CD4-positive, CD25-positive, alpha-beta regulatory T cell (primary cell): ENCODE measurements at regions not wholly inside any gene's neighbourhood (a gene's known extent, or its start where the extent isn't known, plus 50 kb on each side); places are given as distances from the start of the nearest gene placed in this dataset.

Experiments
- ATAC-seq, 2 donors: fragments of 150-1000 bp; cut with Tn5 transposase; one replicate each; pipeline ENCODE4 v1.10.0; 2021; ENCODE audit warnings: low read depth in 2 of 2, moderate number of reproducible peaks in 2 of 2, moderate library complexity in 1 of 2
- DNase-seq, 3 donors: peaks; one replicate each; pipeline versions ENCODE4 v3.0.0 to v3.0.0-alpha.2; 2012 to 2022; ENCODE audit warnings: mixed read lengths in 1 of 3
- H3K27ac ChIP-seq: one replicate; pipeline ENCODE4 v1.7.0; 2013; ENCODE audit warnings: mild to moderate bottlenecking, low read length; ENCODE audit not compliant: insufficient read depth, poor library complexity, severe bottlenecking
- H3K27me3 ChIP-seq: one replicate; pipeline ENCODE4 v1.7.0; 2013; ENCODE audit warnings: low read length; ENCODE audit not compliant: control insufficient read depth, insufficient read depth
- H3K36me3 ChIP-seq: one replicate; pipeline ENCODE4 v1.7.0; 2013; ENCODE audit warnings: mild to moderate bottlenecking, low read length, moderate library complexity; ENCODE audit not compliant: control insufficient read depth, insufficient read depth
- H3K4me1 ChIP-seq: 2 replicates; pipeline ENCODE4 v1.7.0; 2013; ENCODE audit warnings: mild to moderate bottlenecking, low read length; ENCODE audit not compliant: insufficient read depth, control insufficient read depth, poor library complexity, severe bottlenecking
- H3K4me3 ChIP-seq: one replicate; pipeline ENCODE4 v1.7.0; 2013; ENCODE audit warnings: low read depth, mild to moderate bottlenecking, low read length, moderate library complexity
- H3K9me3 ChIP-seq, 2 experiments: 1 replicate in 1 of 2; 2 replicates in 1 of 2; pipeline ENCODE4 v1.7.0; 2013; ENCODE audit warnings: low read length in 2 of 2, mild to moderate bottlenecking in 1 of 2, moderate library complexity in 1 of 2; ENCODE audit not compliant: control insufficient read depth in 2 of 2
- H3K27ac Mint-ChIP-seq, 3 donors: one replicate each; pipeline ENCODE4 v1.8.0; 2020 to 2022; ENCODE audit warnings: mild to moderate bottlenecking in 3 of 3, mixed read lengths in 3 of 3, moderate library complexity in 2 of 3
- H3K27me3 Mint-ChIP-seq: one replicate; pipeline ENCODE4 v1.8.0; 2022; ENCODE audit warnings: mild to moderate bottlenecking, mixed read lengths
- H3K36me3 Mint-ChIP-seq: one replicate; pipeline ENCODE4 v1.8.0; 2020; ENCODE audit warnings: mixed read lengths
- H3K4me1 Mint-ChIP-seq, 4 donors: one replicate each; pipeline ENCODE4 v1.8.0; 2020 to 2022; ENCODE audit warnings: mixed read lengths in 4 of 4, mild to moderate bottlenecking in 1 of 4
- H3K4me3 Mint-ChIP-seq, 4 donors: one replicate each; pipeline ENCODE4 v1.8.0; 2020 to 2022; ENCODE audit warnings: mild to moderate bottlenecking in 4 of 4, mixed read lengths in 4 of 4, moderate library complexity in 3 of 4
- H3K9me3 Mint-ChIP-seq, 7 donors: one replicate each; pipeline ENCODE4 v1.8.0; 2020 to 2022; ENCODE audit warnings: mixed read lengths in 7 of 7, mild to moderate bottlenecking in 3 of 7, moderate library complexity in 2 of 7

DNA sequence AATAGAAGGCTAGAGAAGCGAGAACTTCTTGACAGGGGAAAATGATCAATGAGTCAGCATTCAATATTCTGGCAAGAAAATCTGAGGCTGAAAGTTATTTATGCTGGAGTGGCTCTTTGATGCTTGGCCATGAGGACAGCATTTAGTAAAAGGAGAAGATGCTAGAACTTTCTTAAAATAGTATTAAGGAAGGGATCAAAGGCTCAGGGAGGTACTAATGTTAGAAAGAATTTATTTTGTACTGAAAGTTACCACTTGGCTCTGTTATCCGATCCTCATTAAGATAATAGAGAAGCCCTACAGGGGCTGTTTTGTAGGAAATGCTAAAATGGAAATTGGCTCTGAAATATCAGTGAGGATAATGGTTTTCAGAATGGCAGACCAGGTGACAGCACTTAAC is 1774.6 kb upstream of the PCDH20 start:
- Mint-ChIP-seq H3K36me3 (no peaks in the 10 kb centered on the region), H3K4me3 (no peak overlapping the region), H3K4me1 (no peaks in the 10 kb centered on the region), H3K27me3 (no peaks in the 10 kb centered on the region), H3K9me3 (peaks cover 2 to 33% (median 7%) of the 10 kb centered on the region in 7 donors), H3K27ac (no peak overlapping the region)
- DNase-seq (no peak), ATAC-seq (no peak)
- no peak overlapping the region for H3K27ac ChIP-seq
- H3K9me3 ChIP-seq, result peaks cover 0 to 3% of the 10 kb centered on the region in 2 experiments
- H3K36me3 ChIP-seq, result no peaks in the 10 kb centered on the region
- no peaks in the 10 kb centered on the region for H3K27me3 ChIP-seq
- no peak overlapping the region for H3K4me3 ChIP-seq
- H3K4me1 ChIP-seq, result no peaks in the 10 kb centered on the region

DNA sequence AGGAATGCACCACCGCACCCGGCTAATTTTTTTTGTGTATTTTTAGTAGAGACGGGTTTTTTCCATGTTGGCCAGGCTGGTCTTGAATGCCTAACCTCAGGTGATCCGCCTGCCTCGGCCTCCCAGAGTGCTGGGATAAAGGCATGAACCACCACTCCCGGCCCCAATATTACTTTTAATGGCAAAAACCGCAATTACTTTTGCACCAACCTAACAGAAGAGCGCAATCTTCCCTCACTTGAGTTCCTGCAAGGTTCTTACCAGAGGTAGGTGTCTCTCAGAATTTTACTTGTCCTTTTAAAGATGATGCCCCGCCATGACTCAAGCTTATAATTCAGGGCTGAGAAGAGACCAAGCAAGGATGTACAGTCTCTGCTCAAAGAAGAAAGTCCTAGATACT is 1774.1 kb upstream of the PCDH20 start:
- H3K9me3 Mint-ChIP-seq, result peaks cover 0 to 33% (median 7%) of the 10 kb centered on the region in 7 donors
- no peaks in the 10 kb centered on the region for H3K4me1 ChIP-seq
- ATAC-seq, result no peak
- no peaks in the 10 kb centered on the region for H3K27me3 ChIP-seq
- no peaks in the 10 kb centered on the region for H3K36me3 Mint-ChIP-seq
- no peak for DNase-seq
- H3K9me3 ChIP-seq, result no peaks in the 10 kb centered on the region
- H3K27ac Mint-ChIP-seq, result no peak overlapping the region
- H3K4me1 Mint-ChIP-seq, result no peaks in the 10 kb centered on the region
- no peaks in the 10 kb centered on the region for H3K36me3 ChIP-seq
- no peak overlapping the region for H3K27ac ChIP-seq
- no peak overlapping the region for H3K4me3 ChIP-seq
- no peaks in the 10 kb centered on the region for H3K27me3 Mint-ChIP-seq
- H3K4me3 Mint-ChIP-seq, result no peak overlapping the region

DNA sequence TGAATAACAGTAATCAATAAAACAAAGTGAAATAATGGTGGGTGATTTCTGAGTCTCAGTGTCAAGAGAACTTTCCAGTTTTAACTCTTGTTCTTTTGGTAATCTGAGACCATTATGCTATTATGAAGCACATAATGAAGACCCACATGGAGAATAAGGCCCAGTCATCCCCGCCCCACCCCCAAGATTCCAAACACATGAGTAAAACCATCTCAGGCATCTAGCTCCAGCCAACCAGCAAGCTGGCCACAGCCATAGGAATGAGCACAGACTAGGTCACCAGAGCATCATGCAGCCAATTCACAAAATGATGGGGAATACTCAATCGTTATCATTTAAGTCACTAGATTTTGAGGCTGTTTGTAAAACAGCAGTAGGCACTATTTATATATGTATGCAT is 1769.0 kb upstream of the PCDH20 start:
- Histone ChIP-seq H3K27ac (no peak overlapping the region), H3K9me3 (no peaks in the 10 kb centered on the region), H3K36me3 (no peaks in the 10 kb centered on the region), H3K27me3 (no peaks in the 10 kb centered on the region), H3K4me1 (no peaks in the 10 kb centered on the region), H3K4me3 (no peak overlapping the region)
- ATAC-seq, result no peak
- Mint-ChIP-seq H3K9me3 (peaks cover 0 to 22% (median 6%) of the 10 kb centered on the region in 7 donors), H3K27me3 (no peaks in the 10 kb centered on the region), H3K4me3 (no peak overlapping the region), H3K36me3 (no peaks in the 10 kb centered on the region), H3K27ac (no peak overlapping the region), H3K4me1 (no peaks in the 10 kb centered on the region)
- no peak for DNase-seq

DNA sequence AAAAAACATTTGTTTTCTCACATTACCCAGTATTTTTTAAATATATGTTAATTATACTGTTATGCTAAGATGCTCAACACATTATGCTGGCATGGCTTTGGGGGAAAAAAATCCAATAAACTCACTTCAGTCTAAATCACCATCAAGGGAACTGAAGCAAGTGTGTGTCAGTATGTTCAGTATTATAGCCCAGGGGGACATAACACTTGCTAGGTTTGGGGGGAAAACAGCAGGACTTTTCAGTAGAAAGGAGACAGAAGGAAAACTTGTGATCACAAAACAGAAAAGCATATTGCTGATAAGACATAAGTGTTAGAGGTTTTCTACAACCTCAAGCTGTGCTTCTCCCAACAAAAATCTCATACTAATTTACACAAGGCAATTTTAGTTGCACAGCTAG is 1759.9 kb upstream of the PCDH20 start:
- Mint-ChIP-seq H3K36me3 (no peaks in the 10 kb centered on the region), H3K9me3 (peaks cover 7 to 27% (median 11%) of the 10 kb centered on the region in 7 donors), H3K4me1 (no peaks in the 10 kb centered on the region), H3K27ac (no peak overlapping the region), H3K27me3 (no peaks in the 10 kb centered on the region), H3K4me3 (no peak overlapping the region)
- Histone ChIP-seq H3K36me3 (no peaks in the 10 kb centered on the region), H3K27me3 (no peaks in the 10 kb centered on the region), H3K4me1 (no peaks in the 10 kb centered on the region), H3K9me3 (peaks cover 3 to 12% of the 10 kb centered on the region in 2 experiments), H3K27ac (no peak overlapping the region), H3K4me3 (no peak overlapping the region)
- ATAC-seq (no peak), DNase-seq (no peak)

DNA sequence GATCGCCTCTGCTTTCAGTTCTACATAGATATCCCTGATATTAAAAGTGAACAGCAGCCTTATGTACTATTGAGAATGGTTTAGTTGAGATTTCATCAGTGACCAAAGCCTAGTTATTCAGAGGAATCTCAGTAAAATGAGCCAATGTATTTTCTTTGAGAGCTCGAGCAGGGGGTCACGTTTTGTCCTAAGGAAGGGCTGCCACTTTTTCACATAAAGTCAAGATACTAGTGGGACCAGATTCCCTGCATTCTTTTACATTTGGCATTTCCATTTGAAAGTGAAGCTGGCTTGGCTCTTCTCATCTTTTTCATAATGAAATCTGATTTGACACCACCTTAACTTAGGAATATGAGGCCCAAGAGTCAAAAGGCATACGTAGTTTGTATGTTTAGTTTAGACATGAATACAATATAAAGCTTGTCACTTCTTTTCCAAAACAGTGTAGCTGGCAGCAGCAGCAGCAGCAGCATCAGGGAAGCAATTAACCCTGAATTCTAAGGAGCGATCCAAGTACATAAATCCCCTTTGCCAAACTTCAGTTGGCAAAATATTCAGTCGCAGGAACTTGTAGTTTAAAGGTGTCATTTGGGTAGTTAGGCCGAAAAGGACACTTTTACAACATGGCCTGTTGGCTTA is 1752.2 kb upstream of the PCDH20 start:
- Histone ChIP-seq H3K4me1 (no peaks in the 10 kb centered on the region), H3K9me3 (no peaks in the 10 kb centered on the region), H3K36me3 (no peaks in the 10 kb centered on the region), H3K27me3 (no peaks in the 10 kb centered on the region), H3K27ac (no peak overlapping the region), H3K4me3 (no peak overlapping the region)
- Mint-ChIP-seq H3K4me3 (no peak overlapping the region), H3K9me3 (peaks cover 0 to 19% (median 5%) of the 10 kb centered on the region in 7 donors), H3K4me1 (no peaks in the 10 kb centered on the region), H3K36me3 (no peaks in the 10 kb centered on the region), H3K27ac (no peak overlapping the region), H3K27me3 (no peaks in the 10 kb centered on the region)
- ATAC-seq (no peak), DNase-seq (no peak)

DNA sequence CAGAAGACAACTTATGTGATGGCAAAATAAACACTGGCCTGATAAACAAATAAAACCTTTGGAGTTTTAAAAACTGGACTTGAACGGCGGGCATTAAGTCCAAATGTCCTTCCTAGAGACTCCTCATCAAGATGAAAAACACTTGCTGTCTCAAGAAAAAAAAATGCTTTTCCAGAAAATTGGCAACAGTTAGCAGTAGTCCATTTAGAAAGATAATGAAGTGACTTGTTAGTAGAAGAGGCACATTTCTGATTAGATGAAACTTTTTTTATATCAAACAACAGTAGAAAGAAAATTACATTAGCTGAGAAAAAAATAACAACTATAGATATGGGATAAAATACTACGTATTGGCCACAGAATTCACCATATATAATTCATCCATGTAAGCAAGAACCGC is 1750.7 kb upstream of the PCDH20 start:
- H3K9me3 ChIP-seq, result no peaks in the 10 kb centered on the region
- no peak for DNase-seq
- no peaks in the 10 kb centered on the region for H3K27me3 ChIP-seq
- Mint-ChIP-seq H3K36me3 (no peaks in the 10 kb centered on the region), H3K9me3 (peaks cover 2 to 15% (median 4%) of the 10 kb centered on the region in 7 donors), H3K4me1 (no peaks in the 10 kb centered on the region), H3K27me3 (no peaks in the 10 kb centered on the region), H3K4me3 (no peak overlapping the region), H3K27ac (no peak overlapping the region)
- H3K36me3 ChIP-seq, result no peaks in the 10 kb centered on the region
- H3K27ac ChIP-seq, result no peak overlapping the region
- H3K4me3 ChIP-seq, result no peak overlapping the region
- ATAC-seq, result no peak
- no peaks in the 10 kb centered on the region for H3K4me1 ChIP-seq

DNA sequence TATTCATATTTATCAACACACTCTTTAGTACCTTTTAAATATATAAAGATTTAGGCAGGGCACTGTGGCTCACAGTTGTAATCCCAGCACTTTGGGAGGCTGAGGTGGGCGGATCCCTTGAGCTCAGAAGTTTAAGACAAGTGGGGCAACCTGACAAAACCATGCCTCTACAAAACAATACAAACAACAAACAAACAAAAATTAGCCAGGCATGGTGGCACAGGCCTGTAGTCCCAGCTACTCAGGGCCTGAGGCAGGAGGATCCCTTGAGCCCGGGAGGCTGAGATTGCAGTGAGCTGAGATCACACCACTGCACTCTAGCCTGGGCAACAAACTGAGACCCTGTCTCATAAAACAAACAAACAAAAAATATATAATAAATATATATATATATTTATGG is 1748.3 kb upstream of the PCDH20 start:
- Histone ChIP-seq H3K4me3 (no peak overlapping the region), H3K27ac (no peak overlapping the region), H3K9me3 (peaks cover 0 to 3% of the 10 kb centered on the region in 2 experiments), H3K4me1 (no peaks in the 10 kb centered on the region), H3K36me3 (no peaks in the 10 kb centered on the region), H3K27me3 (no peaks in the 10 kb centered on the region)
- no peaks in the 10 kb centered on the region for H3K4me1 Mint-ChIP-seq
- H3K36me3 Mint-ChIP-seq, result no peaks in the 10 kb centered on the region
- DNase-seq (no peak), ATAC-seq (no peak)
- H3K27ac Mint-ChIP-seq, result no peak overlapping the region
- no peak overlapping the region for H3K4me3 Mint-ChIP-seq
- peaks cover 3 to 13% (median 4%) of the 10 kb centered on the region in 7 donors for H3K9me3 Mint-ChIP-seq
- no peaks in the 10 kb centered on the region for H3K27me3 Mint-ChIP-seq

DNA sequence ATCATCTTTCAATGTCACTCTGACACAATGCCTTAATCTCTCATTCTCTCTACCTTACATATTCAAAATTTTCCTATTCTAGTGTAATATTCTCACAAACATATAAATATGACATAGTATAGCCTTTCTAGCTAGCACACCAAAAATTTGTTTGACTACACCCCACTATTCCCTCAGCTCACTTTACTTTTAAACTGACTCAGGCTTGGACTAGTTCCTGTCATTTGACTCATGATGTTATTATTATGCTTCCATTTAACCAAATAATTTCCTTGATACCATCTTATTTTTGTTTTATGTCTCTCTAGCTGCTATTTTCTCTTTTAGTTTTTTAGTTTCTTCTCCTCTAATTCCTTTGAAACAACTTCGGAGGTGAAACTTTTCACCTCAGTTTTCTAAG is 1745.6 kb upstream of the PCDH20 start:
- Histone ChIP-seq H3K27ac (no peak overlapping the region), H3K36me3 (no peaks in the 10 kb centered on the region), H3K4me1 (no peaks in the 10 kb centered on the region), H3K4me3 (no peak overlapping the region), H3K9me3 (peaks cover 0 to 3% of the 10 kb centered on the region in 2 experiments), H3K27me3 (no peaks in the 10 kb centered on the region)
- Mint-ChIP-seq H3K4me1 (no peaks in the 10 kb centered on the region), H3K36me3 (no peaks in the 10 kb centered on the region), H3K4me3 (no peak overlapping the region), H3K27ac (no peak overlapping the region), H3K27me3 (no peaks in the 10 kb centered on the region), H3K9me3 (peaks cover 5 to 20% (median 9%) of the 10 kb centered on the region in 7 donors)
- DNase-seq, result no peak
- ATAC-seq, result no peak
